ENCODE measurements at regions not wholly inside any gene's neighbourhood (a gene's known extent, or its start where the extent isn't known, plus 50 kb on each side); places are given as distances from the start of the nearest gene placed in this dataset.

- TF ChIP-seq MZF1 (tag by site-specific recombination; IDR thresholded peaks at IDR 0.05; ENCODE audit: borderline replicate concordance) (no peak), ZNF530 (tag by site-specific recombination; IDR thresholded peaks at IDR 0.05; ENCODE audit: low read depth) (no peak), PRDM1 (tag by site-specific recombination; IDR thresholded peaks at IDR 0.05) (no peak), CTCF (tag by site-specific recombination; IDR thresholded peaks at IDR 0.05) (no peak), ZNF654 (tag by site-specific recombination; IDR thresholded peaks at IDR 0.05; ENCODE audit: low read depth) (no peak), ZNF658 (tag by site-specific recombination; IDR thresholded peaks at IDR 0.05) (no peak), ZNF433 (tag by site-specific recombination; IDR thresholded peaks at IDR 0.05; ENCODE audit: low read depth) (no peak), KLF10 (tag by site-specific recombination; IDR thresholded peaks at IDR 0.05) (no peak), ZNF324 (tag by site-specific recombination; IDR thresholded peaks at IDR 0.05) (no peak), ZNF239 (tag by site-specific recombination; IDR thresholded peaks at IDR 0.05) (no peak), SP2 (tag by site-specific recombination; IDR thresholded peaks at IDR 0.05) (no peak), WT1 (tag by site-specific recombination; IDR thresholded peaks at IDR 0.05) (no peak), ZNF398 (tag by site-specific recombination; IDR thresholded peaks at IDR 0.05) (no peak)
These were observed 295.8 kb downstream of the BCKDHB start for GRCh38 chr6:80402266-80402665.
